ENCODE measurements at regions not wholly inside any gene's neighbourhood (a gene's known extent, or its start where the extent isn't known, plus 50 kb on each side); places are given as distances from the start of the nearest gene placed in this dataset.

GRCh38 chr14:106318700-106319099 is 792.3 kb downstream of the TMEM121 start:
- TF ChIP-seq POLR2AphosphoS5 (IDR thresholded peaks at IDR 0.05; ENCODE audit: borderline replicate concordance, low read depth, low read length) = no peak
- TF ChIP-seq EZH2 (IDR thresholded peaks at IDR 0.05) = no peak
- no peak for TF ChIP-seq FOXP2 (optimal IDR thresholded peaks at IDR 0.05; ENCODE audit: control extremely low read depth, extremely low read length, insufficient read depth)

All from SK-N-MC (cell line).